ENCODE measurements at regions not wholly inside any gene's neighbourhood (a gene's known extent, or its start where the extent isn't known, plus 50 kb on each side); places are given as distances from the start of the nearest gene placed in this dataset.

GRCh38 chr21:35201799-35202198, 152.7 kb upstream of the RUNX1 start:
- no peak for TF ChIP-seq CTCF (IDR thresholded peaks at IDR 0.05)
- no peak for TF ChIP-seq POLR2A (IDR thresholded peaks at IDR 0.05)
